ENCODE measurements at regions not wholly inside any gene's neighbourhood (a gene's known extent, or its start where the extent isn't known, plus 50 kb on each side); places are given as distances from the start of the nearest gene placed in this dataset.
"Not testable (repeated sequence)": the region's sequence is repeated elsewhere in the genome, so short reads cannot be mapped to it uniquely, and the experiment has no call there.

- no peak for DNase-seq
Observed at GRCh38 chr2:23012499-23012898, 372.5 kb upstream of the KLHL29 start.

DNA sequence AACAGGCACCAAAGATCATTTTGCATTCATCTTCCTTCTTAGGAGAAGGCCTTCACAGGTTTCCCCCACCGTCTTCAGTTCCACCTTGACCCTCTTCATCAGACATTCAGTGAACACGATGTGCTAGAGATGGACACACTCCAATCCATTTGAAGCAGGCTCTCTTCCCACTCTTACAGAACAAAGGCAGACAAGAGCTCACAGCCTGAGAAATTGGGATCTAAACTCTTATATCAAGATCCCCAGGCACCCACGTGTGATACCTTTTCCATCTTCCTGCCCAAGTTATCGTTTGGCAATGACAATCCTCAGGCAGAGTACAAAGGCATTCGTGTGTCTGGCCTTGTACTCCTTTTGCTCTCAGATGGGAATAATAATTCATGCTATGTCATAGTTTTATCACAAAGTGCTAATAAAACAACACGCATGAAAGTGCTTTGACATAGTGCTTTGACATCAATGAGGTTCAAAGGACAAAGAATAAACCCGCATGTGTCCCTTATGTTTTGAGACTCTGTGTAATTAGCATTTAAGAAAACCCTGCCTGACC, 369.3 kb upstream of the KLHL29 start:
- DNase-seq = no peak

DNA sequence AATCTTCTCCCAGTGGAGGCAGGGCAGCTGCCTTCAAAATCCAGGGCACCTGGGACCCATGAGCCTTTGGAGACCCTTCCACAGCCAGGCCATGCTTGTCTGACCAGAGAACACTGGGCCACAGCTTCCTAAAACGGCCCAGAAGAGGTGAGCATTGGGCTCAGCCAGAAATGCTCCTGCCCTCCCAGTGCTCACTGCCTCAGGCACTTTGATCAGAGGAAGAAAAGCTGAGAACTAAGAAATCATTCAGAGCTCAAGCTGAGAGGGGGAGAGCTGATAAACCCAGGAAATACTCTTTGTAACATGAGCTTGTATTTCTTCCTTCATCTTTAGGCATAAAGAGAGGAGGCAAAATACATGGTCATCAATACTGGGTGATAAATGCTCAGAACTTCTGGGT, 365.5 kb upstream of the KLHL29 start:
- no peak for DNase-seq

DNA sequence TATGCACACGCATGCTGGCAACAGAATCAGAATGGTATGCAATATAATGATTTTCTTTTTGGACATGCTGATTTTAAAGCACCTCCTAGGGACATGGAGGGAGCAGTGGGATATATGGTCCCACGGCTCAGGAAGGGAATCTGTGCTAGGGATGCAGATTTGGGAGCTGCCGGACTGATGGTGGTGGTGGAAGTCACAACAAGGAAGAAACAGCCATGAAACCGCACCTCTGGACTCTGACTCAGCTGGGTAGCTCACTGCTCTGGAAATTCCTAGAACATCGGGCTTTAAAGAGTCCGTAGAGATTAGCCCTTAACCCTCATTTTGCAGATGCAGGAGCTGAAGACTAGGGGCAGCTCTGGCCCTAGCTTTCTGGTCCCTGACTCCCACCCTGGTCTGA, 364.3 kb upstream of the KLHL29 start:
- DNase-seq = no peak

- DNase-seq = no peak
Observed at GRCh38 chr2:23021311-23022120, 363.5 kb upstream of the KLHL29 start.

- DNase-seq = no peak
Observed at GRCh38 chr2:23023722-23024121, 361.3 kb upstream of the KLHL29 start.

DNA sequence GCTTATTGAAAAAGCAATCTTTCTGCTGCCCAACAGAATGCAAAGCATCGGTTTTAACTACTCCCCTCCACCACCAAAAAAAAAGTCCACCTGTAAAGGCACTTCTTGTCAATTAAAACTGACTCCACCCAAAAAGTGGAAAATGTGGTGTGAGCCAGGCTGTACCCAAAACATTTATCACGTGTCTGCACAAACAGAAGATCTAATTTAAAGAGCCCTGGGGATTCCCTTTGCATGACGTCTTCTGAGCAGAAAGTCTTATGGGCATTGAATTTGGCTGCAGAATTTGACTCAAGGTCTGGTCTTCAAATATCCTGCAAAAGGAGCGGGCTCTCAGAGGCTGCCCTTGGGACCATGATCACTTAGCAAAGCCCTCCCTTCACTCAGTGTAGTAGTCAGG, 358.3 kb upstream of the KLHL29 start:
- no peak for DNase-seq

DNA sequence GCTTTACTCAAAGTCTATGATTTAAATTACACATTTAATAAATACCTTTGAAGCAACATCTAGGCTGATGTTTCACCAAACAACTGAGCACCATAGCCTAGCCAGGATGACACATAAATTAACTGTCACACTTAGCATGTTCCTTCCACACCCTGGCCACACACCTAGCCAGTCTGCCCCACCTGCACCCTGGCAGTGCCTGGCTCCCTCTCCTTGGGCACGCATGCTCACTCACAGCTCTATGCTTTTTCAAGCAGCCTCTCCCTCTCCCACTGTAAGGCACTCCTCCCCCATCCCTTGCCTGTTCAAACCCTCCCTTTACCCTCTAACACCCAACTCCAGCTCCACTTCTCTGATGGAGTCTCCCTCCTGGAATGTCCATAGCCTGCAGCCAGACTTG, 357.6 kb upstream of the KLHL29 start:
- DNase-seq = no peak

DNA sequence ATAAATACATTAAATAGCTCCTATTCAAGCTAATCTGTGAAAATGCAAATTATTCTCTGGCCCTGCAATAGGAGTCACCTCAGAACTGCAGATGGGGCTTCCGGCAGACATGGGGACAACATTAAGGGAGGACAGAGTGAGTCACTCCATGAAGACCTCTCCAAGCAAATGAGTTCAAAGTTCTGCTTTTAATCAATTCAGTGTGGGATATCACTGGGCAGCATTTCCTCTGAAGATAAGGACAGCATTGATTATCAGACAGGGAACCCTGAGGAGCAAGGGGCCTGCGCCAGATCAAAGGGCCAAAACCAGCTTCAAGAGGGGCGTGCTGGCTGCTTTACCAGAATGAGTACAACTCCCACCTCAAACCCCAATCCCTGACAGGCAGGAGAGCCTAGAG, 356.9 kb upstream of the KLHL29 start:
- no peak for DNase-seq

- no peak for DNase-seq
Observed at GRCh38 chr2:23029111-23029510, 355.9 kb upstream of the KLHL29 start.

- no peak for DNase-seq
Observed at GRCh38 chr2:23029951-23030350, 355.0 kb upstream of the KLHL29 start.

- no peak for DNase-seq
Observed at GRCh38 chr2:23034996-23035395, 350.0 kb upstream of the KLHL29 start.

- no peak for DNase-seq
Observed at GRCh38 chr2:23036629-23037028, 348.4 kb upstream of the KLHL29 start.

DNA sequence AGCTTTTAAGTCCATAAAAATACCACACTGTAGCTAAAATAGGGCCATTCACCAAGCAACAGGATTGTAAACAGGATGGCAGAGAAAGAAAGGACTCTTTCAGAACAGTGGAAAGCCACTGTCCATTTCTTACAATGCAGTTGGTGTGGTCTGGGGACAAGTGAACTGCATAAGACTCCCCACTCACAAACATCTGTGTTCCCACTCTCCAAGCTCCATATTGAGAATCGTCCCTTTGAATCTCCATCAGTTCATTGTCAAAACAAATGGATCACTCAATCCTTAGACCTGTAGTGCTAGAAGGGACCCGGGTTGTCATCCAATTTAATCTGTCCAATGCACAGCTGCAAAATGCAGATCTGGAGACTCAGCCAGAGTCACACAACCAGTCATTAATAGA, 347.4 kb upstream of the KLHL29 start:
- DNase-seq = no peak

- DNase-seq = no peak
Observed at GRCh38 chr2:23041443-23041842, 343.5 kb upstream of the KLHL29 start.

DNA sequence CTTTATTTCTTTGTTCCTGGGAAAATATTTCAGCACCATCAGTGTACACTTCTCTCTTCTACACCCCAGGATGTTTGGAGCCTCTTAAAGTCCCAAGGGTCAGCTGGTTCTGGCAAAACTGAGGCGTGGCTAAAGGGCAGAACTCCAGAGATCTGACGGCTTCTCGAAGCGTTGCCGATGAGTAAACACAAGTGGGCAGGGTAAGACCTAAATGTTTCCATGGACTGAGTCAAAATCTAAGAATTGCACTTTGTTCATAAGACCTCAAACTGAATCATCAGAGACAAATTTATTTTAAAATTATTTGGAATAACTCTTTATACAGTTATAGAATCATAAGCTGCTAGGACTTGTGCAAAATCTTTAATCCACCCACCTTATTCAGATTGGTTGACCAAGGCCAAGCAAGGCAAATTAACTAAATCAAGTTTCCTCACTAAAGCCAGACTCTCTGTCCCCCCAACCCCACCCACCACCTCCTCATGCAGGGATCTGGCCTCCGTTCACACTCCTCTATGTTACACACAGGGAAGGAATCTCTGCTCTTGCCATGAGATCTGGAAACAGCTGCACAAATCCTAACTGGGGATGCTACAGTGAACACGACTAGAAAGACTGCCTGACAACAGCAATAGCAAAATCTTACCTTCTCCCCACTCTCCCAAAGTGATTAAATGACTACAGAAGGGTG, 342.6 kb upstream of the KLHL29 start:
- DNase-seq = no peak

GRCh38 chr2:23050388-23050787, 334.6 kb upstream of the KLHL29 start:
- no peak for DNase-seq

DNA sequence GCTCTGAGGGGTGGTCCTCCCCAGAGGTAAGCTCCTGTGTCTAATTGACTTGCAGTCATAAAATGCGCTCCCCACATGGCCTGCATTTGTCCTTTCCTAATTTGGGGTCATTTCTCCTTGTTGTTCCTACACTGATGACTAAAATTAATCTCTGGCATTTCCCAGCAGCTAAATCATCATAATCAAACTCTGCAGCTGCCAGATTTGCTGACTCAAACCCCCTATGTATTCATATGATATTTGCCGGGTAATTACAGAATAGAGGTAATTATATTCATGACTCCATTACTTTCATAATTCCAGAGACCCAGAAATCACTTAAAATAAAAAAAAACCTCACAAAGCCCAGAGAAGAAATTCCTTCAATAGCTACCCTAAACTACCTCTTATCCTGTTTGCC, 331.4 kb upstream of the KLHL29 start:
- no peak for DNase-seq

DNA sequence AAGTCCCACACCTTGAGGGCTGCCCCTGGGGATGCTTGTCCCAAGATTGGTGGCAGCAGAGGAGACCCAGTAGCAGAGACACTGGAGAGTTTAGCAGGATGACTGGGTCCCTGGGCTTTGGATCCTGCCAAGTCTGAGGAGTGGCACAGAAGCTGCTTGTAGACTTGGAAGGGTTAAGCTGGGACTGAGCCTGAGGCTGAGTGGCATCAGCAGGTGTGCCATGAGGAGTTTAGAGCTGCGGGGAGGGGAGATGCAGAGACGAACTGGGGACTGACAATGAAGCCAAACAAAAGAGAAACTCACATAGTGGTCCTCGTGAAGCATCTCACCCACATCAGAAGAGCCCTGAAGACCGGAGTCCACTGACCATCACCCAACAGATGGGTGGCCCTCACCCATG, 329.7 kb upstream of the KLHL29 start:
- DNase-seq = no peak

GRCh38 chr2:23056846-23057245, 328.1 kb upstream of the KLHL29 start:
- not testable (repeated sequence) for DNase-seq

DNA sequence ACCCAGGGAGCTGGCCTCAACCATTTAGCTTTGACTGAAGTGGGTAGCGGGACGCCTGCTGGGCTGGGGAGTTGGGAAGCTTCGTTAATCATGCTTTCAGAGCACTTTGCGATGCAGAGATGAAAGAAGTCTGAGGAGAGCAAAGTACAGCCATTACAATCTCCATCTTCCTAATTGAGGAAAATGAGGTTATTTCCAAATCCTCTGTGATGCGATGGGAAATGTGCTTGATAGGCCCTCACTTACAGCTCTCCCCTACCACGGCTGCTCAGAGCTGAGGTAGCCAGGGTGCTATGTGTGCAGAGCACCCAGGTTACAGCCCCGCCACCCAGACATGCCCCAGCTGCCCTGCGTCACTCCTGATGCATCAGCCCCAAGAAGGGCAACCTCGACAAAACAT, 326.5 kb upstream of the KLHL29 start:
- DNase-seq = no peak

- no peak for DNase-seq
Observed at GRCh38 chr2:23065210-23065609, 319.8 kb upstream of the KLHL29 start.

DNA sequence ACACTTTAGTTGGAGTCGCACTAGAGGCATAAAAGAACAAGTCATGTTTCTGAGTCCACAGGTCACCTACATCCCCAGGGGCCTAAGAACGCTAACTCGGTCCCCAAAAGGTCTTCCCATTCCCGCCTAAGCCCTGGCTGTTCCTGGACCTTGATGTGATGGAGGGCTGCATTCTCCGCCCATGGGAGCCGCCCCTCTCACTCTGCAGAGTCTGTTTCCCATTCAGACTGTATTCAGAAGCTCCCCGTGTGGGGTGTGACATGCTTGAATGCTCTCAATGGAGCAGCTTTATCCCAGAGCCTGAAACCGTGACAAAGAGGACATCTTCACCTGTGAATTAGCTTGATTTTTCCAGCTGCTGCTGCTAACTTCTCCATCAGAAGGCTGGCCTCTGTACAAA, 319.0 kb upstream of the KLHL29 start:
- no peak for DNase-seq

DNA sequence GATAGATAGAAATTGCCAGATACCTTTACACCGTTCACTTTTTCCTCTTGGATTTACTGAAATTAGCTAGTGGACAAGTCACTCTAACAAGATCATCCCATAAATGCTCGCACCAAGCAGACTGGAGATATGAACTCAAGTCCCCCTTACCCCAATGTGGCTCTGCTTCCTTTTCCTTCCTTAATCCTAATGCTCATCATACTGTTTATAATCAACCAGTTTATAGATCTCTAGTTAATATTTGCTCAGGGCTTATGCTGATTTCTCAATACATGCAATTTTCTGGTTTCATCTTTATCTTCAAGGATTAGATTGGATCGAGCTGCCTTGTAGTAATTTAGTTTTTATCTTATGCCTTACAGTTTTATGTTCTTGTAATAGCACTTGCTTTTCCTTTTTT, 318.3 kb upstream of the KLHL29 start:
- no peak for DNase-seq

Data from stimulated activated naive CD4-positive, alpha-beta T cell (primary cell).